SIG-M5 treated with dmso at 0.1 percent for 504 hours (cell line): ENCODE measurements at regions not wholly inside any gene's neighbourhood (a gene's known extent, or its start where the extent isn't known, plus 50 kb on each side); places are given as distances from the start of the nearest gene placed in this dataset.
"Not testable (repeated sequence)": the region's sequence is repeated elsewhere in the genome, so short reads cannot be mapped to it uniquely, and the experiment has no call there.

Source experiments
- DNase-seq: peaks from one replicate; lab custom pipeline; 2025; ENCODE audit not compliant: unreplicated experiment; lab: John Stamatoyannopoulos, UW

- DNase-seq, result no peak
Observed at GRCh38 chr3:127520993-127521392, 69.5 kb downstream of the TPRA1 start.

DNA sequence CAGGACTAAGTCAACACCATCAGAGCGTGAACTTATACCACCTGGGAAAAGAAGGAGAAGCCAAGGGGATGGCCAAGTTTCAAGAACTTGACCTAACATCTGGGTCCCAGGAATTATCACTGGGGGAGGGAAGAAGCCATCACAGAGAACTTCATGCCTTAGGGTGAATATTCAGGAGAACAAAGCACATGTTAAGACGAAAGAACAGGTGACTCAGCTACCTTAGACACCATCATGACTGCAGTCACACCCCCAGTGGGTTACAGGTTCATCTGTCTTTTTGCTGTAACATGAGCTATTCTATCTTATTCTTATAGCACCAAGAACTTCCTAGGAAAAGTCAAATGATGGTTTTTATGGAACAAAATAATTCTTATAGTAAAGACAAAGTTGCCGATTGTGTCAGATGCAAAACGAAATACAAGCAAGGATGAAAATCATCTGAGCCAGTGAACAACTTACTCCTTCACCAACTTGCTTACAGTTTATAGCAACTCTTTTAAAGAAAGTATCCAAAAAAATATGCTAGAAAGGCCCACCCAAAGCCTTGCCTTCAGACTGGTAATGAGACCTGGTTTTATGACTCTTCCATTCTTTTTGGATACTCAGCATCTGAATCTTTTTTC lies 72.0 kb downstream of the TPRA1 start:
- no peak for DNase-seq

GRCh38 chr3:127512256-127512655 lies 78.3 kb downstream of the TPRA1 start:
- DNase-seq, result no peak

DNA sequence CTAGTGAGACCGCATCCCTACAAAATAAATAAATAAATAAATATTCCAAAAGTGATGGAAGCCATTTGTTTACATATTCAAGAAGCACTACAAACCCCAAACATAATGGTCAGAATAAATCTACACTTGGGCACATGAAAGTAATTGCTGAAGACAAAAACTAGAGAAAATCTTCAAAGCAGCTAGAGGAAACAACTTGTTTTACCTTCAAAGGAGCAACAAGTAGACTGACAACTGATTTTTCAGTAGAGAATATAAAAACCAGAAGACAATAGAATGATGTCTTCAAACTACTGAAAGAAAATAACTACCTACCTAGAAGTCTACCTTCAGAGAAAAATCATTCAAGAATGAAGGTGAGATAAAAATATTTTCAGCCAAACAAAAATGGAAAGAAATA lies 89.4 kb downstream of the TPRA1 start:
- DNase-seq, result no peak

- no peak for DNase-seq
Observed at GRCh38 chr3:127497676-127498075, 92.9 kb downstream of the TPRA1 start.

DNA sequence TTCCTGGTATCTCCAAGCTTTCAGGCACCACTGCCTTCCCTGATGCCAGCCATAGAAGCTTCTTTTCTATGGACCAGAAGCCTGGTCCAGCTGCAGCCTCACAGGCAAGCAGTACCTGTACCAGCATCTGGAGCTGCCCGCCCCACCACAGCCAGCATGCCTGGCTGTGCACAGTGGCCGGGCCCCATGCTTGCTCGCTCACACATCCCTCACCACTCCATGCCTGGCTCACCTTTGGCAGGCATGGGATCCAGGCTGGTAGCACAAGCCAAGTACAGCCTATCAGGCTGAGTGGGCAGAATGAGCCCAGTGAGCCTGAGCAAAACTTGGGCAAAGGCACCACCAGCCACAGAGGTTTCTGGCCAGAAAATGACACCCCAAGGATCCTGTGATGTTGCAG lies 93.4 kb downstream of the TPRA1 start:
- no peak for DNase-seq

- DNase-seq, result no peak
Observed at GRCh38 chr3:127495821-127496655, 94.5 kb downstream of the TPRA1 start.

- no peak for DNase-seq
Observed at GRCh38 chr3:127493924-127494646, 96.4 kb downstream of the TPRA1 start.

GRCh38 chr3:127492426-127492825 lies 98.1 kb downstream of the TPRA1 start:
- no peak for DNase-seq

- DNase-seq, result no peak
Observed at GRCh38 chr3:127491909-127492308, 98.6 kb downstream of the TPRA1 start.

- no peak for DNase-seq
Observed at GRCh38 chr3:127491323-127491722, 99.2 kb downstream of the TPRA1 start.

DNA sequence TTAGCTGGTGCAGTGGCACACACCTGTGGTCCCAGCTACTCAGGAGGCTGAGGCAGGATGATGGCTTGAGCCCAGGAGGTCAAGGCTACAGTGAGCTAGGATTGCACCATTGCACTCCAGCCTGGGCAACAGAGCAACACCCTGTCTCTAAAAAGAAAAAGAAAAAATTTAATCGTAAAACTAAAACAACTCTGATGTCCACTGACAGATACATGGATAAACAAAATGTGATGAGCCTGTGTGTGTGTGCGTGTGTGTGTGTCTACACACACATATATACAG lies 99.6 kb downstream of the TPRA1 start:
- not testable (repeated sequence) for DNase-seq

DNA sequence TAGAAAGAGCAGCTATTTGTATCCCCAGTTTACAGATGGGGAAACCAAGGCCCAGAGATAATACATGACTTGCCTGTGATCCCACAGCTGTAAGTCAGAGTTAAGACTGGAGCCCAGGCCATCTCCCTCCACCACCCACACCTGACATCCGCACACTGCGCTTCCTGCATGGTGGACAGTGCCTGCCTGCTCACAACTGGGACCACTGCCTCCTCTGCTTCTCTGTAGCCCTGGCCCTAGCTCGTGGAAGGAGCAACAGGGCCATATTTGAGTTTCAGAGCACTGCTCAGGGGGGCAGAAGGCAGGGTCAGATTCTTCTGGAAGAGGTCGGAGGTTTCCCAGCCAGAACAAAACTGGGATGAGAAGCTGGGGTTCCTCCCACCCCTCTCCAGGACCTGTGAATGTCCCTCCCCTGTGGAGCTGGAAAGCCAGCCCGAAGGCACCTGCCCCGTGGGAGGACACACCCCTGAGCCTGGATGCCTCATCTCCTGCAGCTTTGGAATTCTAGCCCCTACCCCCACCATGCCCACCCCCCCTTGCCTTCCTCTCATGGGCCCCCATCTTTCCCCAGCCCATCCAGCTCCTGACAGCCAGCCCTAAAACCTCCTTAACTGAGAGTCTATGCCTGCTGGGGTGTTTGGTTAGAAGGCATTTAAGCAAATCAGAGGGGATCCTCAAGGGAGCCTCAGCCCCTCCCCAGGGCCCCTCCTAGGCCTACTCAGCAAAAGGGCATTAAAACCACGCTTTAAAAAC lies 100.1 kb downstream of the TPRA1 start:
- DNase-seq, result no peak

DNA sequence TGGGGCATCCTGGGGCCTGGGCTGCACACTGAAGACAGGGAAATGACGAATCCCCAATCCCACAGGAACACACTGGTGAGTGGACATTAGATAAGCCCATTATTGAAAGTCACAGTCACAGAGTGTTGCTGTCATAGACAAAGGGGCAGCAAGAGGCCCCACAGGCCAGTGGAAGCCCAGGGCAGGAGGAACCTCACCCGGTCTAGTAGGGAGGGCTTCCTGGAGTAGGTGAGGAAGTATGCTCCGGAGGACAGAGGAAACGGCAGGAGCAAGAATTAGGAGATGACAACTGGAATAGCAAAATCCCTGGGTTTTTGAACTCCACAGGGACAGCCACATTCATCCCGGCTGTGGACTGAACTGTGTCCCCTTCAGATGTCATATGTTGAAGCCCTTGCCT lies 101.2 kb downstream of the TPRA1 start:
- DNase-seq, result no peak

GRCh38 chr3:127488740-127489139 lies 101.8 kb downstream of the TPRA1 start:
- no peak for DNase-seq

GRCh38 chr3:127488141-127488672 lies 102.3 kb downstream of the TPRA1 start:
- DNase-seq, result no peak

DNA sequence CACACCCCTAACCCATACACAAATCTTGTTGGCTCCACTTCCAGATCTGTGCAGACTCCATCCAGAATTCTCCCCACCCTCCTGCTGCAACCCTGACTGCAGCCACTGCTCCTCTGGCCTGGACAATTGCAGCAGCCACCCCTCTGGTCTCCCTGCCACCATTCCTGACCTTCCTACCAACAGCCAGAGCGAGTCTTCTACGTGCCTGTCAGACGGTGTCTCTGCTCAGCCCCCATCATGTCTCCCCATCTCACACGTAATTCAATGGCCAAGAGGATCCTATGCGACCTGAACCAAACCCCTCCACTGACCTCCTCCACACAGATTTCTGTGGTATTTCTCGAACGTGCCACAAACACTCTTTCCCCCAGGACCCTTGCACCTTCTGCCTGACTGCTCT lies 103.3 kb downstream of the TPRA1 start:
- no peak for DNase-seq

DNA sequence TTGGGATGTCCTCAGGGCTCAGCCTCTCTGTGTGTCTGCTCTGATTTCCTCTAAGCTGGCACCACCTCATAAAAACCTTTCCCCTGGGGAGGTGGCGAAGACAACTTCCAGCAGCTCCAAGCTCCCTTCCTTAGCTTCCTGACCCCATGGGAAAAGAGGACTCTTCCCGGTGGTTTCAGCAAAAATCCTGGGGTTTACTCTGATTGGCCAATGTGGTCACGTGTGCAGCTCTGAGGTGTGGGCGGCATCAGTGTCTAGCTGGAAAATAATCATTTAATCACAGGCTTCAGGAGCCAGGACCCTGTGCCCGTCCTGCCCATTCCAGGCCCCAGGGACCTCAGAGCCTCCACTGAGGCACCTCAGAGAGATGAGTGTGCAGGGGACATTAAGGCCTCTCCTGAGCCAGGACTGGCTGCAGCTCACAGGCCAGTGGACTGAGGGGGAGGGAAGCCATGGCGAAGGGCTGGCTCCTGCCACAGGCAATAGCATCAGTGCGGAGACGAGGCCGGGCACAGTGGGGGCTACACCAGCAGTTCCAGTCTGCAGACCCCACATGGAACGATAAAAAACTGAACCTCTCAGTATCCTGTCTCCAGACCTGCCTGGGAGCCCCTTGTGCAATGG lies 104.1 kb downstream of the TPRA1 start:
- no peak for DNase-seq

- DNase-seq, result no peak
Observed at GRCh38 chr3:127485396-127486170, 105.0 kb downstream of the TPRA1 start.
